HL-60 (cell line): ENCODE measurements at regions not wholly inside any gene's neighbourhood (a gene's known extent, or its start where the extent isn't known, plus 50 kb on each side); places are given as distances from the start of the nearest gene placed in this dataset.

ENCODE experiments used
- DNase-seq, 2 experiments: peaks; one replicate each; pipeline ENCODE4 v3.0.0-alpha.2; 2010 to 2020; ENCODE audit warnings: low read depth in 1 of 2, low spot score in 1 of 2
- H3K27ac ChIP-seq: fragments of 250-450 bp; sonication (Bioruptor Pico); replicated peaks from 2 replicates; pipeline ENCODE4 v1.5.1; 2020; ENCODE audit warnings: mild to moderate bottlenecking, moderate library complexity
- H3K27me3 ChIP-seq: fragments of 250-450 bp; sonication (Bioruptor Pico); 2 replicates; pipeline ENCODE4 v1.5.1; 2021; ENCODE audit warnings: mild to moderate bottlenecking, moderate library complexity; ENCODE audit not compliant: insufficient read depth, poor library complexity, severe bottlenecking
- H3K4me3 ChIP-seq: replicated peaks from 2 replicates; pipeline ENCODE4 v1.5.1; 2011; ENCODE audit warnings: mild to moderate bottlenecking, control low read depth, low read length; ENCODE audit not compliant: insufficient read depth
- CTCF ChIP-seq: IDR thresholded peaks from one replicate; pipeline ENCODE4 v1.5.1; 2011; ENCODE audit warnings: low read length, control low read depth, inconsistent platforms; ENCODE audit not compliant: insufficient read depth
- GABPA ChIP-seq: IDR thresholded peaks from 2 replicates; pipeline ENCODE4 v1.6.1; 2012; ENCODE audit warnings: low read depth
- POLR2AphosphoS5 ChIP-seq: IDR thresholded peaks from 2 replicates; pipeline ENCODE4 v1.6.1; 2012; ENCODE audit warnings: low read depth
- REST ChIP-seq: IDR thresholded peaks from 2 replicates; pipeline ENCODE4 v1.6.1; 2012; ENCODE audit warnings: low read depth; ENCODE audit not compliant: insufficient replicate concordance
- SPI1 ChIP-seq: IDR thresholded peaks from 2 replicates; pipeline ENCODE4 v1.6.1; 2012; ENCODE audit warnings: low read depth, mild to moderate bottlenecking, borderline replicate concordance

- H3K4me3 ChIP-seq: no peak overlapping the region
- DNase-seq: no peak
- H3K27me3 ChIP-seq: no peaks in the 10 kb centered on the region
- H3K27ac ChIP-seq: no peak overlapping the region
- no peak for TF ChIP-seq SPI1
- TF ChIP-seq GABPA: no peak
- no peak for TF ChIP-seq REST
- no peak for TF ChIP-seq CTCF
Observed at GRCh38 chr3:20811631-20812030, 625.6 kb upstream of the SGO1 start.

- Histone ChIP-seq H3K27ac (no peak overlapping the region), H3K27me3 (no peaks in the 10 kb centered on the region), H3K4me3 (no peak overlapping the region)
- TF ChIP-seq GABPA: no peak
- no peak for TF ChIP-seq POLR2AphosphoS5
- no peak for TF ChIP-seq CTCF
- no peak for TF ChIP-seq SPI1
- TF ChIP-seq REST: no peak
- no peak for DNase-seq
Observed at GRCh38 chr3:20811006-20811405, 625.0 kb upstream of the SGO1 start.

GRCh38 chr3:20810555-20810954, 624.5 kb upstream of the SGO1 start:
- no peak overlapping the region for H3K4me3 ChIP-seq
- no peak overlapping the region for H3K27ac ChIP-seq
- H3K27me3 ChIP-seq: no peaks in the 10 kb centered on the region
- no peak for DNase-seq
- TF ChIP-seq POLR2AphosphoS5: no peak
- TF ChIP-seq REST: no peak
- TF ChIP-seq SPI1: no peak
- TF ChIP-seq GABPA: no peak
- TF ChIP-seq CTCF: no peak
